Lower leg skin (tissue), 4 donors: ENCODE measurements at regions not wholly inside any gene's neighbourhood (a gene's known extent, or its start where the extent isn't known, plus 50 kb on each side); places are given as distances from the start of the nearest gene placed in this dataset.

Experiments used
- DNase-seq, 2 donors: peaks; one replicate each; pipeline ENCODE4 v3.0.0-alpha.2; 2019; ENCODE audit warnings: low spot score in 2 of 2
- H3K4me3 ChIP-seq: fragments of 200-600 bp; sonication (generic); 2 replicates; pipeline ENCODE4 v1.5.1; 2017; ENCODE audit warnings: mild to moderate bottlenecking, low read depth; ENCODE audit not compliant: poor library complexity, severe bottlenecking
- POLR2A ChIP-seq, 2 donors: fragments of 450-650 bp; IDR thresholded peaks; one replicate each; pipeline ENCODE4 v1.6.1; 2016 to 2017; ENCODE audit warnings: antibody characterized with exemption in 2 of 2, mild to moderate bottlenecking in 1 of 2, moderate library complexity in 1 of 2
- WGBS, 2 donors: methylation state at CpG; one replicate each; pipeline ENCODE4 v1.1.5; 2018; 5-methylcytosine and 5-hydroxymethylcytosine counted together
- intact Hi-C: fragments of 100-400 bp; cut with DNase I; formaldehyde crosslinking; loops from one replicate; pipeline ENCODE4 v1.15.0; 2023; ENCODE audit warnings: low total_unique reads
- TF ChIP-seq, protein P1 (sequence below), 3 donors: fragments of 450-650 bp; IDR thresholded peaks; one replicate each; pipeline ENCODE4 v1.5.1; 2016; ENCODE audit warnings: antibody characterized with exemption in 3 of 3, mild to moderate bottlenecking in 3 of 3, moderate library complexity in 2 of 3

- 18 to 26% methylated on average over 9 of the region's 9 CpGs for WGBS, 2 donors
- H3K4me3 ChIP-seq = no peak overlapping the region
- TF ChIP-seq, protein P1, sequence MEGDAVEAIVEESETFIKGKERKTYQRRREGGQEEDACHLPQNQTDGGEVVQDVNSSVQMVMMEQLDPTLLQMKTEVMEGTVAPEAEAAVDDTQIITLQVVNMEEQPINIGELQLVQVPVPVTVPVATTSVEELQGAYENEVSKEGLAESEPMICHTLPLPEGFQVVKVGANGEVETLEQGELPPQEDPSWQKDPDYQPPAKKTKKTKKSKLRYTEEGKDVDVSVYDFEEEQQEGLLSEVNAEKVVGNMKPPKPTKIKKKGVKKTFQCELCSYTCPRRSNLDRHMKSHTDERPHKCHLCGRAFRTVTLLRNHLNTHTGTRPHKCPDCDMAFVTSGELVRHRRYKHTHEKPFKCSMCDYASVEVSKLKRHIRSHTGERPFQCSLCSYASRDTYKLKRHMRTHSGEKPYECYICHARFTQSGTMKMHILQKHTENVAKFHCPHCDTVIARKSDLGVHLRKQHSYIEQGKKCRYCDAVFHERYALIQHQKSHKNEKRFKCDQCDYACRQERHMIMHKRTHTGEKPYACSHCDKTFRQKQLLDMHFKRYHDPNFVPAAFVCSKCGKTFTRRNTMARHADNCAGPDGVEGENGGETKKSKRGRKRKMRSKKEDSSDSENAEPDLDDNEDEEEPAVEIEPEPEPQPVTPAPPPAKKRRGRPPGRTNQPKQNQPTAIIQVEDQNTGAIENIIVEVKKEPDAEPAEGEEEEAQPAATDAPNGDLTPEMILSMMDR (IDR thresholded peaks at IDR 0.05) = no peak
- TF ChIP-seq POLR2A (IDR thresholded peaks at IDR 0.05) = no peak
- no peak for DNase-seq
- intact Hi-C loops = no loop called here
Observed at GRCh38 chr15:95295896-95296625, 1034.4 kb upstream of the NR2F2 start.

GRCh38 chr15:95296643-95297042 is 1033.9 kb upstream of the NR2F2 start:
- 32 to 38% methylated on average over 4 of the region's 4 CpGs for WGBS, 2 donors
- H3K4me3 ChIP-seq = no peak overlapping the region
- TF ChIP-seq, protein P1 (IDR thresholded peaks at IDR 0.05) = no peak
- TF ChIP-seq POLR2A (IDR thresholded peaks at IDR 0.05) = no peak
- intact Hi-C loops = no loop called here
- no peak for DNase-seq

DNA sequence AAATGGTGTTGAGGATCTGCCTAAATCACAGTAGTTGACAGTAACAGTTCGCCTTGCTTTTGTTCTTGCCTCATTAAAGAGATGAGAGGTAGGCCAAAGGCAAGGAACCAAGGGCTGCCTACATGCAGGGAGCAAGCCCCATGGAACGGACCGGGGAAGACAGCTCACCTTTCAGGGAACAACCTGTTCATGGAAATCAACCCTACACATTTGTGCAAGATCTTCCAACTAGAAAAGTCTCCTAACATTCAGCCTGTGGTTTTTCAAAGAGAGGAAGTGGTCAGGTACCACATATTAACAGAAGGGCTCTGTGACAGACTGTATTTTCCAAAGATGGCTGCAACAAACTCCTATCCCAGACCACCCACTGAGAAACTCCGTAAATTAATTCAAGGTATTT is 1031.8 kb upstream of the NR2F2 start:
- TF ChIP-seq, protein P1 (IDR thresholded peaks at IDR 0.05) = no peak
- TF ChIP-seq POLR2A (IDR thresholded peaks at IDR 0.05) = no peak

GRCh38 chr15:95300958-95301357 is 1029.5 kb upstream of the NR2F2 start:
- intact Hi-C loops = no loop called here
- WGBS, 2 donors = 65 to 80% methylated on average over 4 of the region's 4 CpGs

More for the DNA sequence above, 1031.8 kb upstream of the NR2F2 start:
- H3K4me3 ChIP-seq = no peak overlapping the region
- WGBS, 2 donors = 88 to 90% methylated on average over 4 of the region's 4 CpGs
- intact Hi-C loops = no loop called here
- DNase-seq = no peak

GRCh38 chr15:95302206-95302605 is 1028.3 kb upstream of the NR2F2 start:
- no peak for TF ChIP-seq POLR2A (IDR thresholded peaks at IDR 0.05)
- TF ChIP-seq, protein P1 (IDR thresholded peaks at IDR 0.05) = no peak
- no peak for DNase-seq
- H3K4me3 ChIP-seq = no peak overlapping the region
- 19 to 27% methylated on average over 3 of the region's 3 CpGs for WGBS, 2 donors
- intact Hi-C loops = no loop called here

More at GRCh38 chr15:95300958-95301357, 1029.5 kb upstream of the NR2F2 start:
- no peak overlapping the region for H3K4me3 ChIP-seq
- no peak for TF ChIP-seq POLR2A (IDR thresholded peaks at IDR 0.05)
- DNase-seq = no peak

DNA sequence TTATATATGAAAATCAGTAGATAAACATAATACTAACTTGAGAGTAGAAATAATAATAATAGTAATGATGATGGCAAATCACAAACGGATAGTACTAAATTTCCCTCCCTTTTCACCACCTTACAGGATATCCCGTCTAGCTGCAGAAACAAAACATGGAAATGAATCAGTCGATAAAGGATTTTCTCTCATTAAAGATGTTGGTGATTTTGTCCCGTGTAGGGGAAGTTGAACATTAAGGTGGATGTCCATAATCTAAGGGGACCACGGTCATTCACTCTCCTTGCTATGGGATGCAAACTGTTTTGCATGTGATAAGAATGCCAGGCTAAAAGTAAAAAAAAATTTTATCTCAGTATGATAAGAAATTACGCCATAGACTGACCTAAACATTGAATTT is 1027.7 kb upstream of the NR2F2 start:
- no peak overlapping the region for H3K4me3 ChIP-seq
- no peak for DNase-seq
- no peak for TF ChIP-seq POLR2A (IDR thresholded peaks at IDR 0.05)
- TF ChIP-seq, protein P1 (IDR thresholded peaks at IDR 0.05) = no peak
- intact Hi-C loops = no loop called here
- WGBS, 2 donors = 81 to 85% methylated on average over 6 of the region's 6 CpGs
